Astrocyte (in vitro differentiated cells and primary cell): ENCODE measurements at regions not wholly inside any gene's neighbourhood (a gene's known extent, or its start where the extent isn't known, plus 50 kb on each side); places are given as distances from the start of the nearest gene placed in this dataset.

Experiments used
- CTCF ChIP-seq: IDR thresholded peaks from 2 replicates; pipeline ENCODE4 v1.5.1; 2011; ENCODE audit warnings: low read depth, mild to moderate bottlenecking, inconsistent platforms, low read length, moderate library complexity; ENCODE audit not compliant: insufficient read depth
- EZH2 ChIP-seq: IDR thresholded peaks from 2 replicates; pipeline ENCODE4 v1.6.1; 2012; ENCODE audit warnings: mild to moderate bottlenecking, low read length, inconsistent platforms; ENCODE audit not compliant: insufficient read depth

DNA sequence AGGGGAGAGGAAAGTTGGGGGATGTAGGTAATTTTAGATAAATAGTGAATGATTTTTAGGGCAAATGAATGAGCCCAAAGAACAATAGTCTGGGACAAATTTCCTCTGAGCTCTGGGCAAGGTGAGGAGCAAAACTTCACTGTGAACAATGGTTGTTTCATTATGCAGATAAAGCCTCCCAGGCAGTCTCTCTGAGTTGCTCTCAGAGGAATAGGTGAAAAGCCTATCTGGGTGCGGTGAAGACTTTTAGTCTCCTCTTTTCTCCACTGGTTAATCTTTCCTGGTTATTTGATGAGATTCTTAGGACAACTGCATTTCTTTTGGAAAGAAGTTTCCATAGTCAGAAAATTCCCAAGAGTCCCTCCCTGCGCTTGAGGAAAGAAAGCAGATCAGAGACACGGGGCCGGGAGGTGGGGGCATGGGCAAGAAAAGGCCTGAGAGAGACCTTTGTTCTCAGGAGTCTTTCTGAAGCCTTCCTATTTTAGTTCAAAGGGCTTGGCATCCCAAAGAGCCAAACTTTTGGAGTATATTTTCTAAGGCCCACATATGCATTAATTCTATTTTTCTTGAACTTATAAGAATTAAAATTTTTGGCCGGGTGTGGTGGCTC is 353.6 kb upstream of the SLCO3A1 start:
- TF ChIP-seq CTCF (no peak), EZH2 (no peak)
